ENCODE measurements at regions not wholly inside any gene's neighbourhood (a gene's known extent, or its start where the extent isn't known, plus 50 kb on each side); places are given as distances from the start of the nearest gene placed in this dataset.
"Not testable (repeated sequence)": the region's sequence is repeated elsewhere in the genome, so short reads cannot be mapped to it uniquely, and the experiment has no call there.

DNA sequence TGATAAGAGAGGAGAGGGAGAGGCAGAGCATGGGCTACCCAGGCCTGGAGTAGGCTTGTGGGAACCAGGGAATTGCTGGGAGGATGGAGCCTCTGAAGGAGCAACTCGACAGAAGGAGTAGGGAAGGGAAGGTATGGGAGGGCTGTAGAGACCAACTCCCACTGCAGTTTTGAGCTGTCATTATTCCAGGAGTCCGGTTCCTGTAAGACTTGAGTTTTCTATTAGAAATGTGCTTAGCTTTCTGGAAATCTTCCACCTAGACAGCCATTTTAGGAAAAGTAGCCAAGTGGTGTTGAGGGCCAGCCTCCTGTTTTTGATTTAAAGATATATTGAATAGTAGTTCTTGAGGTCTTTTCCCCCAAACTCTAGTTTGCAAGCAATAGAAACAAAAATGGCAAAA lies 323.5 kb downstream of the LRRC70 start:
- WGBS (ENCODE audit: insufficient coverage, low coverage, low lambda C conversion rate, missing lambda C conversion rate), result 39% methylated on average over 2 of the region's 2 CpGs
- Histone ChIP-seq H3K4me3 (no peak overlapping the region), H3K9me3 (no peaks in the 10 kb centered on the region), H3K27me3 (no peaks in the 10 kb centered on the region), H3K36me3 (no peaks in the 10 kb centered on the region), H3K27ac (no peak overlapping the region), H3K4me1 (no peaks in the 10 kb centered on the region)
- no peak for TF ChIP-seq POLR2A (IDR thresholded peaks at IDR 0.05)
- TF ChIP-seq, protein P1, sequence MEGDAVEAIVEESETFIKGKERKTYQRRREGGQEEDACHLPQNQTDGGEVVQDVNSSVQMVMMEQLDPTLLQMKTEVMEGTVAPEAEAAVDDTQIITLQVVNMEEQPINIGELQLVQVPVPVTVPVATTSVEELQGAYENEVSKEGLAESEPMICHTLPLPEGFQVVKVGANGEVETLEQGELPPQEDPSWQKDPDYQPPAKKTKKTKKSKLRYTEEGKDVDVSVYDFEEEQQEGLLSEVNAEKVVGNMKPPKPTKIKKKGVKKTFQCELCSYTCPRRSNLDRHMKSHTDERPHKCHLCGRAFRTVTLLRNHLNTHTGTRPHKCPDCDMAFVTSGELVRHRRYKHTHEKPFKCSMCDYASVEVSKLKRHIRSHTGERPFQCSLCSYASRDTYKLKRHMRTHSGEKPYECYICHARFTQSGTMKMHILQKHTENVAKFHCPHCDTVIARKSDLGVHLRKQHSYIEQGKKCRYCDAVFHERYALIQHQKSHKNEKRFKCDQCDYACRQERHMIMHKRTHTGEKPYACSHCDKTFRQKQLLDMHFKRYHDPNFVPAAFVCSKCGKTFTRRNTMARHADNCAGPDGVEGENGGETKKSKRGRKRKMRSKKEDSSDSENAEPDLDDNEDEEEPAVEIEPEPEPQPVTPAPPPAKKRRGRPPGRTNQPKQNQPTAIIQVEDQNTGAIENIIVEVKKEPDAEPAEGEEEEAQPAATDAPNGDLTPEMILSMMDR (IDR thresholded peaks at IDR 0.05), result no peak
- DNase-seq, result no peak
- ATAC-seq, result no peak
- intact Hi-C loops (cut with DNase I), result no loop called here

DNA sequence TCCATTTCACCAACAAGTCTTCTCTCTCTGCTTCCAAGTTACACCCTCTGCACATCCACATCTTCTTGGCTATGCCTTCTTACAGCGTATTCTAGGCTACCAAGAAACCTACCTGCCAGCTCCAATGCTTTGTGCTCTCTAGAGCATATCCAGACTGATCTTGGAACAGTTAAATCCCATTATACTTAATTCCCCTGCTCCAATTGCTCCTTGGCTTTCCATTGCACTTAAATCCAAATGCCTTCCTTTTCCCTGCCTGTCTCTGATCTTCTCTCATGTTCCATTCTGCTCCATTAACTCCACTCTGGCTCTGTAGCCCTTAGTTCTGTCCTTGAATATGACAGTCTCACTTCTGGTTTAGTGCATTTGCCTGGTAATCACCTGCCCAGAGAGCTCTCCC lies 322.4 kb downstream of the LRRC70 start:
- no peaks in the 10 kb centered on the region for H3K27me3 ChIP-seq
- H3K4me3 ChIP-seq, result no peak overlapping the region
- ATAC-seq (no peak), DNase-seq (no peak)
- H3K36me3 ChIP-seq, result no peaks in the 10 kb centered on the region
- no peak overlapping the region for H3K27ac ChIP-seq
- H3K9me3 ChIP-seq, result no peaks in the 10 kb centered on the region
- 86% methylated on average over 1 of the region's 1 CpG for WGBS (ENCODE audit: insufficient coverage, low coverage, low lambda C conversion rate, missing lambda C conversion rate)
- no peak for TF ChIP-seq POLR2A (IDR thresholded peaks at IDR 0.05)
- TF ChIP-seq, protein P1 (IDR thresholded peaks at IDR 0.05), result no peak
- H3K4me1 ChIP-seq, result no peaks in the 10 kb centered on the region
- intact Hi-C loops (cut with DNase I), result no loop called here

DNA sequence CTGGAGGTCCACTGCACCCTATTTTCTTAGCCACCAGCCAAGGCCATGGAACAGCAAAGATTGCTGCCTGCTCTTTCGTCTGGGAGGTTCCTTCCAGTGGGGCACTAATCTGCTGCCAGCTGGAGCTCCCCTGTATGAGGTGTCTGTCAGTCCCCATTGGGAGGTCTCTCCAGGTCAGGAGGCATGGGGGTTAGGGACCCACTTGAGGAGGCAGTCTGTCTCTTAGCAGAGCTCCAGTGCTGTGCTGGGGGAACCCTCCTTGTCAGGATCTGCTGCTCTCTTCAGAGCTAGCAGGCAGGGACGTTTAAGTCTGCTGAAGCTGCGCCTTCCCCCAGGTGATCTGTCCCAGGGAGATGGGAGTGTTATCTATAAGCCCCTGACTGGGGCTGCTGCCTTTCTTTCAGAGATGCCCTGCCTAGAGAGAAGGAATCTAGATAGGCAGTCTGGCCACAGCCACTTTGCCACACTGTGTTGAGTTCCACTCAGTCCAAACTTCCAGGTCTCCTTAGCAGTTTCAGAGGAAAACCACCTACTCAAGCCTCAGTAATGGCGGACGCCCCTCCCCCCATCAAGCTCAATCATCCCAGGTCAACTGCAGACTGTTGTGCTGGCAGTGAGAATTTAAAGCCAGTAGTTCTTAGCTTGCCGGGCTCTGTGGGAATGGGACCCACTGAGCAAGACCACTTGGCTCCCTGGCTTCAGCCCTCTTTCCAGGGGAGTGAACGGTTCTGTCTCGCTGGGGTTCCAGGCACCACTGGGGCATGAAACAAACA lies 317.7 kb downstream of the LRRC70 start:
- Histone ChIP-seq H3K36me3 (no peaks in the 10 kb centered on the region), H3K27me3 (no peaks in the 10 kb centered on the region), H3K9me3 (no peaks in the 10 kb centered on the region), H3K4me3 (no peak overlapping the region), H3K27ac (no peak overlapping the region), H3K4me1 (no peaks in the 10 kb centered on the region)
- no peak for TF ChIP-seq POLR2A (IDR thresholded peaks at IDR 0.05)
- TF ChIP-seq, protein P1 (IDR thresholded peaks at IDR 0.05), result no peak
- intact Hi-C loops (cut with DNase I), result no loop called here
- DNase-seq, result no peak
- no peak for ATAC-seq
- 48% methylated on average over 6 of the region's 8 CpGs for WGBS (ENCODE audit: insufficient coverage, low coverage, low lambda C conversion rate, missing lambda C conversion rate)

DNA sequence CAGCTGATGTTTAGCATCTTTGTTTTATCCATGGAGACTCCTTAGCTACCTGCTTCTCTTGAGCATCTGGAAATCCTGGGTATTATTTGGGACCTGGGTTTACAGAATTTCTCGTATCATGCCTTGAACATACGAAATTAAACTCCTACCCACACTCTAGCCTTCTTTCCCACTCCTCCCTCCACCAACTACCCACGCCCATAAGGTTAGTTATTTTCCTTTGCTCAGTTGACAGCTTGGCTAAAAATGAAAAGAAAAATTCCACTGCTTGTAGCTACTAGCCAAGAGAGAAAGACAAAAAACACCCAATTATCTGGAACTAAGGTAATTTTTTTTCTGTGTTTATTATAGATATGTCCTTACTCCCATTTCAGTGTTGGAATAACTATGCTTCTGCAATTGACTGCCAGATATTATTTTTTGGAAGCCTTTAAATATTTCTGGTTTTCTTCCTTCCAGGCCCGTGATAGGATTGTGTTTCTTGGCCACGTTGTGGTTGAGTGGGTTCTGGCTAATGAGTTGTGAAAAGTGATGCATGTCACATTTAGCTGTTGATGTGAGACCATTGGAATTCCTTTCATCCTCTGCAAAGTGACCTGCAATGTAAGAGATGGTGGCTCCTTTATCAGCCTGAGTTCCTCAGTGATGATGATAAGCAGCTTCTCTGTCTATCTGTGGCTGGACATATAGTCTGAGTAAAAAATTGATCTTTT lies 308.1 kb downstream of the LRRC70 start:
- H3K4me3 ChIP-seq, result no peak overlapping the region
- TF ChIP-seq, protein P1 (IDR thresholded peaks at IDR 0.05), result no peak
- no peak for TF ChIP-seq POLR2A (IDR thresholded peaks at IDR 0.05)
- intact Hi-C loops (cut with DNase I), result no loop called here
- no peaks in the 10 kb centered on the region for H3K27me3 ChIP-seq
- no peak for ATAC-seq
- no peaks in the 10 kb centered on the region for H3K9me3 ChIP-seq
- no peak overlapping the region for H3K27ac ChIP-seq
- H3K4me1 ChIP-seq, result no peaks in the 10 kb centered on the region
- 27% methylated on average over 5 of the region's 5 CpGs for WGBS (ENCODE audit: insufficient coverage, low coverage, low lambda C conversion rate, missing lambda C conversion rate)
- DNase-seq, result no peak
- no peaks in the 10 kb centered on the region for H3K36me3 ChIP-seq

DNA sequence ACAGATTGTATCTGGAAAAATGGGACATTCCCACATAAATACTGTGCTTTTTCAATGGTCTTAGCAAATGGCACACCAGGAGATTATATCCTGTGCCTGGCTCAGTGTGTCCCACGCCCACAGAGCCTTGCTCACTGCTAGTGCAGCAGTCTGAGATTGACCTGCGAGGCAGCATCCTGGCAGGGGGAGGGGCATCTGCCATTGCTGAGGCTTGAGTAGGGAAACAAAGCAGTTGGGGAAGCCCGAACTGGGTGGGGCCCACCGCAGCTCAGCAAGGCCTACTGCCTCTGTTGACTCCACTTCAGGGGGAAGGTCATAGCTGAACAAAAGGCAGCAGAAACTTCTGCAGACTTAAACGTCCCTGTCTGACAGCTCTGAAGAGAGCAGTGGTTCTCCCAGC lies 258.7 kb downstream of the LRRC70 start:
- DNase-seq; H3K4me3 ChIP-seq; intact Hi-C loops (cut with DNase I); H3K36me3 ChIP-seq; H3K4me1 ChIP-seq; H3K27me3 ChIP-seq; ATAC-seq; H3K9me3 ChIP-seq; H3K27ac ChIP-seq: not testable (repeated sequence)
- 55% methylated on average over 2 of the region's 5 CpGs for WGBS (ENCODE audit: insufficient coverage, low coverage, low lambda C conversion rate, missing lambda C conversion rate)
